OCI-LY3 (cell line): ENCODE measurements at regions not wholly inside any gene's neighbourhood (a gene's known extent, or its start where the extent isn't known, plus 50 kb on each side); places are given as distances from the start of the nearest gene placed in this dataset.

ENCODE experiments used
- CTCF ChIP-seq: fragments of 200-600, 300-600 bp; sonication (generic); IDR thresholded peaks from 2 replicates; pipeline ENCODE4 v1.5.1; 2014; ENCODE audit warnings: antibody characterized with exemption, low read length, low read depth
- EZH2phosphoT487 ChIP-seq: fragments of 200-600 bp; shearing (Covaris generic); IDR thresholded peaks from 2 replicates; pipeline ENCODE4 v1.6.1; 2018; ENCODE audit warnings: antibody characterized with exemption, mixed run types, low read depth

- TF ChIP-seq CTCF (no peak), EZH2phosphoT487 (no peak)
These were observed 252.4 kb upstream of the KAZN start for GRCh38 chr1:14345946-14346550.
